ENCODE measurements at regions not wholly inside any gene's neighbourhood (a gene's known extent, or its start where the extent isn't known, plus 50 kb on each side); places are given as distances from the start of the nearest gene placed in this dataset.

DNA sequence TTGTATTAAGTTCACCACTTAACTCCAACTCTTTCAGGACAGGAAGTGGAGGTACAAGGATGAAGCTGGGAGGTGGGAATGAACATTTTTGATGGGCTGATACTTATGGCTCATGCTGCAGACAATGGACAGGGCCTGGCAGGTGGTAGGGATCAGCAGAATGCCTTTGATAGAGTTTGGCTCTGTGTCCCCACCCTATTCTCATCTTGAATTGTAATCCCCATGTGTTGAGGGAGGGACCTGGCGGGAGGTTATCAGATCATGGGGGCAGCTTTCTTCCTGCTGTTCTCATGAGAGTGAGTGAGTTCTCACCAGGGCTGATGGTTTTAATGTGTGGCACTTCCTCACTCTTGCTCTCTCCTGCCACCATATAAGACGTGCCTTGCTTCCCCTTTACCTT lies 87.3 kb upstream of the PRLR start:
- H3K27me3 ChIP-seq (ENCODE audit: low read length), result no peaks in the 10 kb centered on the region
- no peaks in the 10 kb centered on the region for H3K36me3 ChIP-seq (ENCODE audit: low read length)
- no peaks in the 10 kb centered on the region for H3F3A ChIP-seq (ENCODE audit: insufficient read depth)
- no peak overlapping the region for H3K27ac ChIP-seq (ENCODE audit: low read depth, low read length)
- no peak overlapping the region for H2AFZ ChIP-seq (ENCODE audit: low read depth, low read length, severe bottlenecking)
- no peak overlapping the region for H3K4me2 ChIP-seq (ENCODE audit: low read depth, low read length, poor library complexity, severe bottlenecking)
- no peaks in the 10 kb centered on the region for H3K79me2 ChIP-seq (ENCODE audit: insufficient read depth, low read length)
- H3K9me2 ChIP-seq (replicated peaks; ENCODE audit: insufficient read depth, low read length), result no peaks in the 10 kb centered on the region
- H3K4me3 ChIP-seq (ENCODE audit: insufficient read depth, low read length, poor library complexity, severe bottlenecking), result no peak overlapping the region
- H3K9ac ChIP-seq (ENCODE audit: low read length), result no peak overlapping the region
- no peaks in the 10 kb centered on the region for H4K20me1 ChIP-seq (ENCODE audit: low read depth, low read length)
- H3K9me3 ChIP-seq (ENCODE audit: insufficient read depth, low read length), result no peaks in the 10 kb centered on the region
- TF ChIP-seq EZH2phosphoT487 (conservative IDR thresholded peaks at IDR 0.05; ENCODE audit: low read length) (no peak), CTCF (IDR thresholded peaks at IDR 0.05; ENCODE audit: insufficient read depth, low read length, poor library complexity, severe bottlenecking) (no peak)

DNA sequence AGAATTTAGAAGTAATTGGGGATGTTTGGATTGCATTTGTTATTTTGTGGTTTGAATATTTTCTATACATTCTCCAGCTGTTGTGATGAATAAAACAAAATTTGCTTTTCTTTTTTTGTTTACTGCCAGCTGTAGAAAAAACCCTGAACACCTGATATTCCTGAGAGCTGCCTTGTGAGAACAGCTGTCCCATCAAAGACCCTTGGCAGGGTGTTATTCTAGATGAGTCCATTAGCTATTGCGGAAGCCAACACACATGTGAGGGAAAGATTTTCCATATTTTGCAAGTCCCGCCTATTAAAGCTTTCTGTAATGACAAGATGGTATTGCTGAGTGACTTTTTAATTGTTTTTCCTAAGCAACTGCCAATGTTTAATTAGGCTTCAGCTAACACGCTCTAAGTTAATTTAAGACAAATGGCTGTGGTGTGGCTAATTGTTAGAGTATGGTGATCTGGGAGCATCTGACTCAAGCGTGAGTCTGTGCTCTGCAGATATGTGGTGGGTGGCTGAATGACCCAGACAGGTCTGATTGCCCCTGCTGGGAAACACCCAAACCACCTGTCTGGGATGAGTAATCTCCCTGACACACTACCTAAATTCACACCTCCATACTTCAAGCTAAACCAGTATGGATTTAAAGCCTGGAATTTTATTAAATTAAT lies 86.5 kb upstream of the PRLR start:
- no peak overlapping the region for H3K4me2 ChIP-seq (ENCODE audit: low read depth, low read length, poor library complexity, severe bottlenecking)
- no peaks in the 10 kb centered on the region for H3K36me3 ChIP-seq (ENCODE audit: low read length)
- H4K20me1 ChIP-seq (ENCODE audit: low read depth, low read length), result no peaks in the 10 kb centered on the region
- H3K27me3 ChIP-seq (ENCODE audit: low read length), result no peaks in the 10 kb centered on the region
- H3K27ac ChIP-seq (ENCODE audit: low read depth, low read length), result no peak overlapping the region
- no peak overlapping the region for H3K4me3 ChIP-seq (ENCODE audit: insufficient read depth, low read length, poor library complexity, severe bottlenecking)
- H3F3A ChIP-seq (ENCODE audit: insufficient read depth), result no peaks in the 10 kb centered on the region
- H3K79me2 ChIP-seq (ENCODE audit: insufficient read depth, low read length), result no peaks in the 10 kb centered on the region
- no peak overlapping the region for H3K9ac ChIP-seq (ENCODE audit: low read length)
- no peaks in the 10 kb centered on the region for H3K9me3 ChIP-seq (ENCODE audit: insufficient read depth, low read length)
- no peak overlapping the region for H2AFZ ChIP-seq (ENCODE audit: low read depth, low read length, severe bottlenecking)
- no peaks in the 10 kb centered on the region for H3K9me2 ChIP-seq (replicated peaks; ENCODE audit: insufficient read depth, low read length)
- no peak for TF ChIP-seq CTCF (IDR thresholded peaks at IDR 0.05; ENCODE audit: insufficient read depth, low read length, poor library complexity, severe bottlenecking)
- TF ChIP-seq EZH2phosphoT487 (conservative IDR thresholded peaks at IDR 0.05; ENCODE audit: low read length), result no peak

GRCh38 chr5:35313291-35313690 lies 83.0 kb upstream of the PRLR start:
- no peaks in the 10 kb centered on the region for H3K9me3 ChIP-seq (ENCODE audit: insufficient read depth, low read length)
- no peak overlapping the region for H3K4me2 ChIP-seq (ENCODE audit: low read depth, low read length, poor library complexity, severe bottlenecking)
- no peaks in the 10 kb centered on the region for H3K79me2 ChIP-seq (ENCODE audit: insufficient read depth, low read length)
- H4K20me1 ChIP-seq (ENCODE audit: low read depth, low read length), result no peaks in the 10 kb centered on the region
- no peaks in the 10 kb centered on the region for H3F3A ChIP-seq (ENCODE audit: insufficient read depth)
- H3K27me3 ChIP-seq (ENCODE audit: low read length), result no peaks in the 10 kb centered on the region
- no peak overlapping the region for H3K9ac ChIP-seq (ENCODE audit: low read length)
- H2AFZ ChIP-seq (ENCODE audit: low read depth, low read length, severe bottlenecking), result no peak overlapping the region
- H3K27ac ChIP-seq (ENCODE audit: low read depth, low read length), result no peak overlapping the region
- no peaks in the 10 kb centered on the region for H3K36me3 ChIP-seq (ENCODE audit: low read length)
- no peak overlapping the region for H3K4me3 ChIP-seq (ENCODE audit: insufficient read depth, low read length, poor library complexity, severe bottlenecking)
- no peaks in the 10 kb centered on the region for H3K9me2 ChIP-seq (replicated peaks; ENCODE audit: insufficient read depth, low read length)
- TF ChIP-seq CTCF (IDR thresholded peaks at IDR 0.05; ENCODE audit: insufficient read depth, low read length, poor library complexity, severe bottlenecking) (no peak), EZH2phosphoT487 (conservative IDR thresholded peaks at IDR 0.05; ENCODE audit: low read length) (no peak)
